Suppressor macrophage treated with lipopolysaccharide for 4 hours (primary cell): ENCODE measurements at regions not wholly inside any gene's neighbourhood (a gene's known extent, or its start where the extent isn't known, plus 50 kb on each side); places are given as distances from the start of the nearest gene placed in this dataset.
"Not testable (repeated sequence)": the region's sequence is repeated elsewhere in the genome, so short reads cannot be mapped to it uniquely, and the experiment has no call there.

Source experiments
- DNase-seq: peaks from one replicate; pipeline ENCODE4 v3.0.0-alpha.2; 2020

DNA sequence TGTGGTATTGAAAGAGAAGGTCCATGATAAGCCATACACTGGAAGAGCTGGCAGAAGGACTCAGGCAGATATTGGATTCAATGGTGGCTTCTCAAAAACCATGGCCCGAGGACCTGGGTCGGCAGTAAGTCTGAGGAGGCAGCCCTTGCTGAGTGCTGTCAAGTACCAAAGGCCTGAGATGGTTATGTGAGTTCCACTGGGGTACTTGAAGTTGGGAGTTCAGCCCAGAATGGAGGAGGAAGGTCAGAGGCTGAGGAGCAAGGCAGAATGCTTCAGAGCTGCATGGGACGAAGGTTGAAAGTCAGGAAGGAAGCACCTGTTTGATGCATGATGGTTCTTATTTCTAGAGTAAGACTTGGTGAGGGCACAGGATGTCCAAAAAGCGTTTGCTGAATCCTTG lies 194.9 kb downstream of the DIRAS2 start:
- DNase-seq = no peak

DNA sequence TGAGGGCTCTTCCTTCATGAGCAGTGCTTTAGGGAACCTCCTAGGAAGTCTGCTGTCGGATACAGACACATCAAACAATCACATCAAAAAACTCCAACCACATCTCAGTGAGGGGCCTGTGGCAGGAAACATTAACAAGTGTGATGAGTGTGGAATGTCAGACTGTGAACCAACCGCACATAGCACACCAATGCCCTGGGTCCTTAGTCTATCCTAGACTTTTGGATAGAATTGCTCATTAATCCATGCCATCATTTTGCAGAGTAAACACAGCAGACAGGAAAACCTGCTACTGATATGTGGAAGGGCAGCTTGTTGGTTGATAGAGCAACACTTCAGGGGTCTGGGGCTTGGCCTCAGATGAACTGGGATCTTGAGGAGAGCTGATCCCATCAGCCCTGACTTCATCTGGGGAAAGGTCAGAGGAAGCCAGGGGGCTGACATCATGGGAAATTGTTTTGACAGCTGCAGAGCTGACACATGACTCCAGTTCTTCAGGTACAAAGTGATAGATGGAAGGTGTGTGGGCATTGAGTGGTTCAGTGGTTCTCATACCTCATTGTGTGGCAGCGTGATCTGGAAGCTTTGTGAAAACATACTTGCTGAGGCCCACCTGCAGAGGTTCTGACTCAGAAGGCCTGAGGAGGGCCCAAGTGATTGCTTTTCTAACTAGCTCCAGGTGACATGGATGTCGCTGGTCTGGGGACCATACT lies 193.3 kb downstream of the DIRAS2 start:
- DNase-seq = no peak

DNA sequence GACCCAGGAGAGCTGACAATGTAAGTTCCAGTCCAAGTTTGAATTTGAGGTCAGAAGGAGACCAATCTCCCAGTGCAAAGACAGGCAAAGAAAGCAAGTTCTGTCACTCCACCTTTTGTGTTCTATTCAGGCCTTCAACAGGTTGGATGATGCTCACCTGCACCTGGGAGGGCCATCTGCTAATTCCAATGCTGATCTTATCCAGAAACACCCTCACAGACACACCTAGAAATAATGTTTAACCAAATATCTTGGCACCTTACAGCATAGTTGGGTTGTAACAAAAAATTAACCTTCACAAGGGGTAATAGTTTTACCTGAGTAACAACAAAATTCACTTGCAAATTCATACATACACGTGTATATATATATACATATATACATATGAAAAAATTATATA lies 190.8 kb downstream of the DIRAS2 start:
- no peak for DNase-seq

DNA sequence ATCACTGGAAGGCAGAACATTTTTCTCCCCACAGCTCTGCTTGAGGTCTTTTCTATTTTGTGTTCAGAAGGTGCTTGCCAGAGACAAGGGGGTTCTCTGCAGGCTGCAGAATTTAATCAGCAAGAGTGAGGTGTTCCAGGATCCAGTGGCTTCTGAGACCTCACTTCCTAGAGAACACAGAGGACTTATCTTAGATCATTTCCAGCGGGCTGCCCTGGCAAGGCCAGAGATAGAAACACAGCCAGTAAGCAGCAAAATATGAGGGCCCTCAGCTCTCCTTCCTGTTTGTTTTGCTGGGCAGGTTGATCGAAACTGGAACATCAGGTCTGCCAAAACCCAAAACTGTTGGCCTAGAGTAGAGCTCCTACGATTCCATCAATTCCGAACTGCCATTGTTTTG lies 187.3 kb downstream of the DIRAS2 start:
- DNase-seq = no peak

DNA sequence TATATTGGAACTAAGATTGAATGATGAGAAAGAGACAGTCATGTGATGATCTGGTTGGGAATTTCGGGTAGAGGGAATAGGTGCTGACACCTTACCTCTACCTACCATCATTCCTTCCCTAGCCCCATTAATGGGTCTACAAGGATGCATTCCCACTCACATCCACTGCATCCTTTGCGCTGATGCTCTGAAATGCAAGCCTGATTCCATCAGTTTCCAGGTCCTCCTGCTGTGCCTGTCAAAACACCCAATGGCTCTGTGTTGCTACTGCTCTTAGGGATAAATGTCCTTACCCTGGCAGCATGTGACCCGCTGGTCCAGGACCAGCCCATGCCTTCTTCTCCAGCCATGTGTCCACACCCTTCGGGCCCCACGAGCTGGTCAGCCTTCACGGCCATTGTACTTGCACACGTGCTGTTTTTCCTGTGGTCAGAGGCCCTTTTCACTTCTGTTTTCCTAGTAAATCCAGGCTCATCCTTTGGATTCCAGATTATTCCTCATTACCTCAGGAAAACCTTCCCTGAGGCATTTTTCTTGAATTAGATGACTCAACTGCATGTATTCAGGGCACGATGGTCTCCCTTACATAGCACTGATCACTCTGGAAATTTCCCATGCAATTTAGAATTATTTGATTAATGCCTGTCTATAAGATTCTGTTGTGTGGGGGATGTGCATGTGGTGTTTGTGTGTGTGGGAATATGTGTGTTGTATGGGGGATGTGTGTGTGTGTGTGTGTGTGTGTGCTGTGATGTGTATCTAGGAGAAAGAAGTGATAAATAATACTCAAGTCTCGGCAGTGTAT lies 185.0 kb downstream of the DIRAS2 start:
- no peak for DNase-seq

DNA sequence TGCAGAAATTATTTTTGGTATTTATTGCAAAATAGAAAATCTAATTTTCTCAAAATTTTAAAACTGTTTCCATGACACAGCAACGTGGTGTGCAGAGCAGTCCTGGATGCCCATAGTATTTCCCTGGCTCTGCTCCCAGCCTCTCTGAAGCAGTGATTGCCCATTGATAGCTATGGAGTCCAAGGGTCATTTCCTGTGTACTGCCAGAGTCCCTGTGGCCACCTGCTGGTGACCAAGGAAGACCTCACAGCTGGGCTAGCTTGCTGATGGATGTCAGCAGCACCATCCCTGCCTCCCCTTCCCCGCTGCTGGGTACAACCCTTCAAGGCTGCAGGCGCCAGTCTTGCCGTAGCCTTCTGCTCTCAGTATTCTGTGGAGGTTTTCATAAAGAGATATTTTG lies 184.1 kb downstream of the DIRAS2 start:
- peak; percentile 1 for DNase-seq

DNA sequence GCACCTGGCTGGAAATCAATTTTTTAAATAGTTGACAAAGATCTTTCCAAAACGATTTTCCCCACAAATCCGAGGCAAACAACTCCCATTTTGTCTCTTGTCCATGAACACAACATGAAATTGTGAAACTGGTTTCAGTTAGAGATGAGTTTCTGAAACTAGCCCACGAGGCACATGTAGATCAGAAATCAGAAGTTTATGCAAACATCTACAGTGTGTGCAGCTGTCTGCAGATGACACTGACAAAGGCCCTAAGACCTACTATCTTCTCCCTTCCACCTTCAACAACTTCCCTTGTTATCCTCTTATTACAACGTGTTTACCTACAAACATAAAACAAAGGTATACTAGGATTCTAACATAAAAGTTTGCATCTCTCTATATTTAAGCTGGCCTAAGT lies 183.3 kb downstream of the DIRAS2 start:
- no peak for DNase-seq

DNA sequence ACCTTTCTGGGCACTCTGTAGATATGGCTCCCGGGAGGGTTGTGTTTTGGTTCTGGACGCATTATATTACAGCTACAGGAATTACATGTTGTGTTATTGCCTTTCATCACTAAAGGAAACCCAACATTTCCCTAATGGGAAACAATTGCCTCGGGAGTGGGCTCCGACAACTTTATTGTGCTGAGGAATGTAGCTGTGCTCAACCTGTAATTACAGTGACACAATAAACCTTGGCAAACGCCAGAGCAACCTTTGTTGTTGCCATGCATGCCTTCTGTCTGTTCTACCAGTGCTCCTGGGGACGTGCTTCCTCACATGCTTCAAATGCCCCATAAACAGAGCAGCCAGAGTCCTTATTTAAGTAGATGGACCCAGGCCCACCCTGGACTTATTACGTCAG lies 182.4 kb downstream of the DIRAS2 start:
- no peak for DNase-seq

DNA sequence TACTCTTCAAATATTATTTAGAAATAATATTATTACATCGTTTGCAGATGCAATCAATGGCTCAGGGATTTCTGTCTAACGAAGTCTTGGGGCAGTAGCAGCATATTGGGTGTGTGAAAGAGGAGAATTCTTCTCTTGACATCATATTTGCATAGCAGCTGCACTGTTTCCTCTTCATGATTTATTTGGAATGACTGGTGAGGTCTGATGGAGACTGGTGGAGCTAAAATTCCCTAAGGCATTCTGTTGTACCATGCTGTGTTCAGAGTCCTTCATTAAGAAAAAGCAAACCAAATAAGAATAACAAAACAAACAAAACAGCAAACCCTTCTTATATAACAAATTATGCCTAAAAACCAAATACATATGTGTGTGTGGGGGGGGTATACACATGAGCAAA lies 177.6 kb downstream of the DIRAS2 start:
- no peak for DNase-seq

DNA sequence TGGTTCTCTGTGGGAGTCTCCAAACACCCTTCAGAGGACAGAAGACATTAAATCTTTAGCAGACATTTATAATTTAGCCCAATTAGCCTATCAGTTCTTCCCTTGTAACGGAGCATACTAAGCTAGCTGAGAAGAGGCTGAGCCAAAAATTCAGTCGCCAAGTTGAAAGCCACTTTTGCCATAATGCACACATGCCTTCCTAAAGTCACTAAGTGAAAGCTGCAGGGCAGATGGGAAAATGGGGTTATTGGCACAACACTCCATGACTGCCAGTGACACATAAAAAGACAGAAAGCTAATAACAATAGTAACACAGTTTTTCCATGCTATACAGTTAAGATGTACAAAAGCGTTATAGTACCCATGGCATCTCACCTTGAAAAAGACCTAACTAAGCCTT lies 176.2 kb downstream of the DIRAS2 start:
- DNase-seq = no peak

DNA sequence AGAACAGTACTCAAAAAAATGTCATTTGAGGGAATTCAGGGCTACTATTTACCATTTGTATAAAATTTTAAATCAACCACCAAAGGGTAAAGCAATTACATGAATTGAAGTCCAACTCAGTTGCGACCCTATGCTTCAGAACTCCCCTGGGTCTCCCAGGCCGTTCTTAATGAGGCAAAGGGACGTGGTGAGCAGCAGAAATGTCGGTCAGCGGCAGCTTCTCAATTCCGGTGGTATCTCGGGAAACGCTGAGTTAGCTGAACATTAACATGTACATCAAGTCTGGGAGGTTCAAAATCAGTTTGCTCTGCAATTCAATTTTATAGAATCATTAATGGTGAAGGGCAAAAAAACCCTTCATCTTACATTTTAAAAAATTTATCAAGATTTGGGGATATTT lies 173.2 kb downstream of the DIRAS2 start:
- no peak for DNase-seq

DNA sequence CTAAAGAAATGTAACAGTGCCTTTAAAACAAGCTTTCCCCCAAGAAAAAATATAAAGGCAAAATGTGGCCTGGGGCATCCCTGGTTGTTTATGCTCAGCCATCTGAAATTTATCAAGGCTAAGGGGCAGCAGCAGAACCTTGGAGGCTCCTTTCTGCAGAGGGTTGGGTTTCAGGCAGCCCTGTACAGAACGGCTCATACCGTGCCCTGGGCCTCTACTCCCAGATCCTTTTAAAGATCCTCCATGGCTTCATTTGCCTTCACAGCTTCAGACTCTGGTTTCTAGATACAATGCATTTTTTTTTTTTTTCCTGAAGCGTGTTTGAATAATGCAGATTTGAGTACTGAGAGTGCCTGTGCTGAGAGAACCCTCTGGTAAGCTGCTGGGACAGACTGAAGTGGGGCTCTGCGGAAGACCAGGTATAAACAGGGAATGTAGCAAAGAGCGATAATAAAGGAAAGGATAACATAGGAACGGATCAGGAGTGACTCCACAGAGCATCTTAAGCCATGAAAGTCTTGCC lies 172.7 kb downstream of the DIRAS2 start:
- no peak for DNase-seq

DNA sequence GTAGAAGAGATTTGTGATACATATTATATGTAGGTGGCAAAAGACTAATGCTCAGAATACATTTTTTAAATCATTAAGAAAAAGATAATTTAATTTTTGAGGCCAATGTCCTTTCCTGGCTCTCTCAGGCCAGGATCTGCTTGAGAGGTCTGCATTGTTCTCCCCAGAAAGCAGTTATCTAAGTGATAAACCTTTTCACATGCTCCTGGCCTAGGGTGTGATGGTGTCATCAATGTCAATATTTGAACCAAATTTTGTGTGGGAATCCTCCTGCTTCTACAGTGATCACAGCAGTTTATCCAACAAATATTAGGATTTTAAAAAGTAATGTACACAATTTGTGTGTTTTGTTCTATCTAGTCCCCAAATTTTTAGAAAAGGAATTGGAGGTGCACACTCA lies 166.6 kb downstream of the DIRAS2 start:
- DNase-seq = no peak

DNA sequence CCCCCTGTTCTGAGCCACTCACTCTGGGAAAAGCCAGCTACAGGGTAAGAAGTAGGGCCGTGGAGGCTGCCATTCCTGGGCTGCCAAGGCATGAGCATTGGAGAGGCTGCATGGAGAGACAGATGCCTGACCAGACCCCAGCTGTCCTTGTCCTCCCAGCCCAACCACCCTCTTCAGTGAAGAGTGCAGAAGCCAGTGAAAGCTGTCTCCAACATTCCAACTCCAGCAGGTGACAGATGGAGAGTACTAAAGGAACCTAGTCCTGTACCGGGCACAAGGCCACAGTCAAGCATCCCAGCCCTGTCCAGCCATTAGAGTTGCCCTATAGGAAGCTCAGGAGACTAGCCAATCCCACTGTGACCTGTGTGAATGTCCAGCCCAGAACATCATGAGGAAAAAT lies 165.1 kb downstream of the DIRAS2 start:
- no peak for DNase-seq

DNA sequence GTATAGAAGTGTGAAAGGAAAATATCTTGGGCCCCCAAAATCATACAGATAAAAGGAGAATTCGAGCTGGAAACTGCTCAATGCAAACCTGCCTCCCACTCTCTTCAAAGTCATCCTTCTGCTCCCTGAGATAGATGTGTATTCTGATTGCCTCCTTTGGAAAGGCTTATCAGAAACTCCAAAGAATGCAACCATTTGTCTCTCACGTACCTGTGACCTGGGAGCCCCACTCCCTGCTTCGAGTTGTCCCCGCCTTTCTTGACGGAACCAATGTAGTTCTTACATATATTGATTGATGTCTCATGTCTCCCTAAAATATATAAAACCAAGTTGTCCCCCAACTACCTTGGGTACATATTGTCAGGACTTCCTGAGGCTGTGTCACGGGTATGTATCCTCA lies 163.8 kb downstream of the DIRAS2 start:
- no peak for DNase-seq

DNA sequence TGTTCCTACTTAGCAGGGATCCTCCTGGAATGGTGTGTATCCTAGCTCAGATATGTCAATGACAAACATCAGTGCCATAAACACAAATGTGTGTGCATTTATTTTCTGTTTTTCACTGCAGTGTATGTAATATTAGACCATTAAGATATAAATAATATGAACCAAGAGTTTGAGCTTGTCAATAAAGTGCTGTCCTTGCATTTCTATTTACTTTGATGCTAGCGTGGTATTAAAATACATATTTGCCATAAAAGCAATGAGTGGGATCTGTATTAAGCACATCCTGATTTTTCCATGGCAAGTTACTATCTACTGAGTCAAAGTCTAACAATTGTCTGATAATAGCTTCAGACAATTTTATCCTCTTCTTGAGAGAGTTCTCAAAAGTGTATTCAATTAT lies 157.6 kb downstream of the DIRAS2 start:
- no peak for DNase-seq

DNA sequence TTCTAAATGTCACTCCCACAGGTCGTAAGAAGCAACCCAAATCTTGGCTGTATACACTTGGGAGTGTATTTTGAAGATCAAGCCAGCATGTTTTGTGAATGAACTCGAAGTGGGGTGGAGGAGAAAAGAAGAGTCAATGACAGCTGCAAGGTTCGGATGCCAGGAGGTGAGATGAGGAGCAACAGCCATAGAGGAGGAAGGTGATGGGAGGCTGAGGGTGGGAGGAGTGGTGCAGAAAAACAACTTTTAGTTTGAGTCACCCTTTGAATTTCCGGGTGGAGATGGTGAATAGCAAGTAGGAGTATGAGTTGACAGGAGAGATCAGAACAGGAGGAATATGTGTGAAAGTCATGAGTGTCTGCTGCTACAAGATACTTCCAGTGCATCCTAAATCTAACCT lies 153.6 kb downstream of the DIRAS2 start:
- DNase-seq = no peak

DNA sequence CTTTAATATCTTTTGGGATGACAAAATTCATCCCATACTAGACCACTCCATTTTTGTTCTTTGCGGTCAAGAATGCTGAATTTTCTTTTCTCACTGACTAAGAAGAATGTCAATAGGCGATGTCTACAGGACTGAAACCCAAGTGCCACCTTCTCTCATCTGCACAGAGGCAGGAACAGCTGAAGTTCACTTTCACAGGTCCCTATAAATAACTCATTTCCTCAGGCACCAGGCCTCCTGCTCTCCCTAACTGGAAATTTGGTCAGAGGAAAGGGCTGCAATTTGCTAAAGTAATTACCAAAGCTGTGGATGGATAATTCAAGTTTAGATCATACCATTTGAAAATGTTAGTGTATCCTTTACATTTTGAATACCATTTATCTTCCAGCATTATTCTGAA lies 142.9 kb downstream of the DIRAS2 start:
- DNase-seq = no peak

DNA sequence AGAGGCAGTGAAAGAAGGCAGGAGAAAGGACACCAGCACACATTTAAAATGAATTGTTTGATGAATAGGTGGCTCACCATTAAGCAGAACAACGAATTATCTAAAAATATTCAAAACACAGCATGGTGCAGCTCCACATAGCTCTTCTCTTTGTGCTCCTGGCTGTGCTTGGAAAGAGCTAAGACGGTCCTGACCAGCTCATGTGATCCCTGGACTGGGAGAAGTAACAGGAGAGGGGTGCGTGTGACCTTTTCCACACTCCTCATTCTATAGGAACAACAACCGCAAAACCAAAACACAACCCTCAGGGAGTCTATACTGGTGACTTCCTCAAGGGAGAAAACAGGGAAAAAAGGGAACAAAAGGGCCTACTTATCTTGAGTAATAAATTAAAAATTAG lies 140.5 kb downstream of the DIRAS2 start:
- no peak for DNase-seq

DNA sequence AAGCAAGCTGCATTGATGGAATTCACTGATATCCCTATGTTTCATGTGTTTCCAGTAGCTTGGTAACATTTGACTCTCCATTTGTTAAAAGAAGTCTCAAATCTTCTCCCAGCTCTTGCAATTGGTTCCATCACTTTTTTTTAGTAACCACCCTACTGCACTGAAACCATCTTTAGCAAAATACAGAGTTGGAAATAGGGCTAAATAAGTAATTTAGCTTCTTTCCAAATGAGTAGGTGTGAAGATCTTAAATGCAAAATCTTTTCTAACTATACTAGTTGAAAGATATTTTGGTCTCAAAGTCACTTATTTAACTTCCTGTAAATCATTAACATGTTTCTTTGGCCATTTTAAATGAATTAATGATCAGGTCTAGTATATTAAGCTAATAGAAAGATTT lies 138.1 kb downstream of the DIRAS2 start:
- DNase-seq = no peak

DNA sequence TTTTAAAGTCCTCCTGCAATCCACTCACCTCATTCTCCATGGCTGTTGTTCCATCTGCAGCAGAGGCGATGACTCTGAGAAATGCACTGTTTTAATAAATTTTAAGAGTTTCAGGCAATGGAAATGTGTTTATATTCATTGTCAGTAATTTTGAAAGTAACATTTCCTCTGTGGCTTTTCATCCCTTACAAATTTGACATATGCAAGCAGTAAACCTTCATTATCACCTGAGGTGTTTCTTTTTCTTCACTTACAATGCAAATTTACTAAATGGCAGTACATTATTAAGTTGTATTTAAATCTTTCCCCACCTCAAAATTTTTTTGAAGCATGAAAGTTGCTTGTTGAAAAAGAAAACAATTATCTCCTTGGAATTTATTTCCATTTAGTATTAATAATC lies 136.9 kb downstream of the DIRAS2 start:
- no peak for DNase-seq

DNA sequence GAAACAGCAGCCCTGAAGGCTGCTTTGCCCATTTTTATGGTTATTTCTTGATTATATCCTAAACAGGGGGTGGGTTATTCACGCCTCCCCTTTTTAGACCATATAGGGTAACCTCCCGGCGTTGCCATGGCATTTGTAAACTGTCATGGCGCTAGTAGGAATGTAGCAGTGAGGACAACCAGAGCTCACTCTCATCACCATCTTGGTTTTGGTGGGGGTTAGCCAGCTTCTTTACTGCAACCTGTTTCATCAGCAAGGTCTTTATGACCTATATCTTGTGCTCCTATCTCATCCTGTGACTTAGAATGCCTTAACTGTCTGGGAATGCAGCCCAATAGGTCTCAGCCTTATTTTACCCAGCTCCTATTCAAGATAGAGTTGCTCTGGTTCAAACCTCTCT lies 136.2 kb downstream of the DIRAS2 start:
- not testable (repeated sequence) for DNase-seq

DNA sequence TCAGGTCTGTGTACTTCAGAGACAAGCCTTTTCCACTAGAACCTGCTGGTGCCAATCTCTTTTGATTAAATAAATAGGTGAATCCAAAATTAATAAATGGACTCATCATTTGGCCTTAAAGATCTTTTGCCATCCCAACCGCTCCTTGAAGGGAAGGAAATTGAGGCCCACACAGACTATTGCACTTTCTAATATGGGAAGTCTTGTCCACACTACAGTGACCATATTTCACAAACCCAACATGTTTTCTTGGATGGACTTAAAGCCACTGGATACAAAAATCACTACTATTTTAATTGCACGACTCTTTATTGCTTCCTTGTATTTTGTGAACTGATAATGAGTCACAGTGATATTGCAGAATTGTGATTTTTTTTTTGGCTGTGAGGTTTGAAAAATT lies 135.0 kb downstream of the DIRAS2 start:
- no peak for DNase-seq

DNA sequence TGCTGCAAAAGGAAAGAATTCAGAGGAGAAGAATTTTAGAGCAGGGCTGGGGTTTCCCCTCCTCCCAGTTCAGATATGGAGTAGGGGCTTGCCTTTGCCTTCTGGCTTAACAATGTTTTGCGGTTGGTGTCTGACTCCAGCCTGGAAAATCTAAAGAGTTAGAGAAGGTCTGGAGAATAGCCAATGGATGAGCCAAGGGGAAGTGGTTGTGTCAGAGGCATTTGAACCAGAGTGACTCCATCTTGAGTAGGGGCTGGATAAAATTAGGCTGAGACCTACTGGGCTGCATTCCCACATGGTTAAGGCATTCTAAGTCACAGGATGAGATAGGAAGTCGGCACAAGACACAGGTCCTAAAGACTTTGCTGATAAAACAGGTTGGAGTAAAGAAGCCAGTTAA lies 133.7 kb downstream of the DIRAS2 start:
- no peak for DNase-seq

DNA sequence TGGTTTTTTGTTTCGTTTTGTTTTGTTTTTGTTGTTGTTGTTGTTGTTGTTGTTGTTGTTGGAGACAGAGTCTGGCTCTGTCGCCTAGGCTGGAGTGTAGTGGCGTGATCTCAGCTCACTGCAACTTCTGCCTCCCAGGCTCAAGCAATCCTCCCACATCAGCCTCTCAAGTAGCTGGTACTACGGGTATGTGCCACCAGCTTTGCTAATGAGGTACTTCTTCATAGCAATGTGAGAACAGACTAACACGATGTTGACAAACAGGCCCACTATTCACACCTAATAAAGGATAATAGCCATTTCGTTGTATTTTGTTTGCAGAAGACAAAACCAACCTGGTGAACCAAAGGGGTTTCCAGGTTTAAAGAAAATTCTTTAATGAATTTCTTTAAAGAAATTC lies 130.9 kb downstream of the DIRAS2 start:
- DNase-seq = no peak
